ENCODE measurements at regions not wholly inside any gene's neighbourhood (a gene's known extent, or its start where the extent isn't known, plus 50 kb on each side); places are given as distances from the start of the nearest gene placed in this dataset.

DNA sequence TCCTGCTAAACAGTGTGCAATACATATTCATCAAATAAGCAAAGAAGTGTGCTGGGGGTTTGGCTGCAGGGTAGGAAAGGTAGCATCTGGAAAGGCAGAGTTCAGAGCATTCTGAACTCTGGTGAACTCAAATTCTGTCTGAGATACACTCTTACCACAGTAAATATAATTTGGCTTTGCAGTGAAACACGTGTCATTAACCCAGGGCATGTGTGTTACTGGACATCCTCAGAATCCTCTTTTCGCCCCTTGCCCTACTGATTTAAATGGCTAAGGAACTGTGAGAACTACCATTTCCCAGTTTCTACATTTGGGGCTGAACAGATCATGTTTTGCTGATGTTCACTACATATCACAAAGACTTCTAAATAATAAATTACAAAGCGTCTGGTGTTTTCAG, 562.8 kb upstream of the SGCG start:
- no peak for DNase-seq (ENCODE audit: low read depth, low spot score)
- POLR2A ChIA-PET: no interaction called here
- H3K4me3 ChIP-seq (ENCODE audit: low read depth, low read length): no peak overlapping the region
- TF ChIP-seq, protein P1, sequence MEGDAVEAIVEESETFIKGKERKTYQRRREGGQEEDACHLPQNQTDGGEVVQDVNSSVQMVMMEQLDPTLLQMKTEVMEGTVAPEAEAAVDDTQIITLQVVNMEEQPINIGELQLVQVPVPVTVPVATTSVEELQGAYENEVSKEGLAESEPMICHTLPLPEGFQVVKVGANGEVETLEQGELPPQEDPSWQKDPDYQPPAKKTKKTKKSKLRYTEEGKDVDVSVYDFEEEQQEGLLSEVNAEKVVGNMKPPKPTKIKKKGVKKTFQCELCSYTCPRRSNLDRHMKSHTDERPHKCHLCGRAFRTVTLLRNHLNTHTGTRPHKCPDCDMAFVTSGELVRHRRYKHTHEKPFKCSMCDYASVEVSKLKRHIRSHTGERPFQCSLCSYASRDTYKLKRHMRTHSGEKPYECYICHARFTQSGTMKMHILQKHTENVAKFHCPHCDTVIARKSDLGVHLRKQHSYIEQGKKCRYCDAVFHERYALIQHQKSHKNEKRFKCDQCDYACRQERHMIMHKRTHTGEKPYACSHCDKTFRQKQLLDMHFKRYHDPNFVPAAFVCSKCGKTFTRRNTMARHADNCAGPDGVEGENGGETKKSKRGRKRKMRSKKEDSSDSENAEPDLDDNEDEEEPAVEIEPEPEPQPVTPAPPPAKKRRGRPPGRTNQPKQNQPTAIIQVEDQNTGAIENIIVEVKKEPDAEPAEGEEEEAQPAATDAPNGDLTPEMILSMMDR (IDR thresholded peaks at IDR 0.05; ENCODE audit: insufficient read depth, low read length, missing control alignments): no peak
- CTCF ChIA-PET: no interaction called here

DNA sequence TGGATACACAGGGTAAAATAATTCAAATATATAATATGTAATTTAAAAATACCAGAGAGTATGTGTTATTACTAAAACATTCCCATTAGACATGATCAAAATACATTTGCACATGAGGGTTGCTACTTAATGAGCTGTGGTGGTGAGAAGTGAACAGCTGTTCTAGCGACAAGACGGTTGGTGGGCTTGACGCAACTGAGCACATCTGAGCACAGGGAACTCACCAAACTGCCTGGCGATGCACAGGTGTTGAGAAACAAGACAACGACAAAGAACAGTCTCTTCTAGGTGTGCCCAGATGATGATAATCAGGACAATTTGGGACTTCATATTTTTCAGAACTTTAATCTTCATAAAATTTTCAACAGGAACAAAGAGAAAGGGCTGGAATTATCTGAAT, 555.1 kb upstream of the SGCG start:
- TF ChIP-seq, protein P1 (IDR thresholded peaks at IDR 0.05; ENCODE audit: insufficient read depth, low read length, missing control alignments): no peak
- no peak overlapping the region for H3K4me3 ChIP-seq (ENCODE audit: low read depth, low read length)
- DNase-seq (ENCODE audit: low read depth, low spot score): no peak
- ChIA-PET CTCF (no interaction called here), POLR2A (no interaction called here)

DNA sequence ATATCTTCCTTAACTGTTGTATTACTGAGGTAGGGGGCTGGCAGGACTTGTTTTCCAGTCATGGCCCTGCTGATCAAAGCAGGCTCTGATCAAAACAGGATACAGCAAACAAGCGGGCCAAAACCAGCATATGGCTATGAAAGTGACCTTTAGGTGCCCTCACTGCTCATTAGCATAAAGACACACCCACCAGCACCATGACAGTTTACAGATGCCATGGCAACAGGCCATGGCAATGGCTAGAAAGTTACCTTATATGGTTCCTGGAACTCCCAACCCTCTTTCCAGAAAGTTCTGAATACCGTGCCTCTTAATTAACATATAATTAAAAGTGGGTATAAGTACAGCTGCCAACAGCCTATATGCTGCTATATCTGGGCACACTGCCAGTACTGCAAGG, 551.4 kb upstream of the SGCG start:
- ChIA-PET CTCF (no interaction called here), POLR2A (no interaction called here)
- H3K4me3 ChIP-seq (ENCODE audit: low read depth, low read length): no peak overlapping the region
- TF ChIP-seq, protein P1 (IDR thresholded peaks at IDR 0.05; ENCODE audit: insufficient read depth, low read length, missing control alignments): no peak
- DNase-seq (ENCODE audit: low read depth, low spot score): no peak

DNA sequence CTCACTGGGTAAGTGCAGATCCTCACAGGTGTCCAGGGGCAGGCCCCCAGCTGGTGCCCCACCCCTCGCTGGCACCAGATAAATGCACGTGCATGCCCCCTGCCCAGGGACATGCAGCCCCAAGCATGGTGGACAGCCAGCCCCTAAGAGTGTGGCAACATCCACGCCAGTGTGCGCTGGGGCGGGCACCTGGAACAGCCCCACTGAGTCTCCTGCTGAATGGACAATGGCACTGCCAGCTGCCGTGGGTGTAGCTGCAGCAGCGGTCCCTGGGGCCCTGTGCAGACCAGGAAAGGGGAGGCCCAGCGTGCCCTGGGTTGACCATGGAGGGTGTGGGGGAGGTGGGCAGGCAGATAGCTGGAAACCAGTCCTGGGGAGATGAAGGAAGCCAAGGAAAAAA, 538.7 kb upstream of the SGCG start:
- ChIA-PET POLR2A (no interaction called here), CTCF (no interaction called here)
- no peak for DNase-seq (ENCODE audit: low read depth, low spot score)
- no peak overlapping the region for H3K4me3 ChIP-seq (ENCODE audit: low read depth, low read length)
- TF ChIP-seq, protein P1 (IDR thresholded peaks at IDR 0.05; ENCODE audit: insufficient read depth, low read length, missing control alignments): no peak

DNA sequence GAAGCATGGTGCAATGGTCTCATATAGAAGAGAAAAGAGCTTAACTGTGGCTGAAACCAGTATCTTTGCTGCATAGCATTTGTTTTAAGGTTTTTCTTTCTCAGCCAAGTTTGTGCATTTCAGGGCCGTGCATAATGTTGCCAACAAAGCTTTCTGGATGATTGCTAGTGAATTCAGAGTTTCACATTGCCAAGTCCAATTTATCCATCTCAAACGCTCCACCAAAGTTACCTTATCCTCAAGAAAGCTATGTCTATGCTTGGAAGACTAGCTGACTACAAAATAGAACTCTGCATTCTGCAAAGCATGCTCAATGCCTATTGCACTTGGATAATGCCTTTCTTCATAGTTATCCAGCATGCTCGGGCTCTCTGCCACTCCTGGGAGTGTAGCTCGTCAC, 535.8 kb upstream of the SGCG start:
- no peak for DNase-seq (ENCODE audit: low read depth, low spot score)
- ChIA-PET CTCF (no interaction called here), POLR2A (no interaction called here)
- H3K4me3 ChIP-seq (ENCODE audit: low read depth, low read length): no peak overlapping the region
- TF ChIP-seq, protein P1 (IDR thresholded peaks at IDR 0.05; ENCODE audit: insufficient read depth, low read length, missing control alignments): no peak

DNA sequence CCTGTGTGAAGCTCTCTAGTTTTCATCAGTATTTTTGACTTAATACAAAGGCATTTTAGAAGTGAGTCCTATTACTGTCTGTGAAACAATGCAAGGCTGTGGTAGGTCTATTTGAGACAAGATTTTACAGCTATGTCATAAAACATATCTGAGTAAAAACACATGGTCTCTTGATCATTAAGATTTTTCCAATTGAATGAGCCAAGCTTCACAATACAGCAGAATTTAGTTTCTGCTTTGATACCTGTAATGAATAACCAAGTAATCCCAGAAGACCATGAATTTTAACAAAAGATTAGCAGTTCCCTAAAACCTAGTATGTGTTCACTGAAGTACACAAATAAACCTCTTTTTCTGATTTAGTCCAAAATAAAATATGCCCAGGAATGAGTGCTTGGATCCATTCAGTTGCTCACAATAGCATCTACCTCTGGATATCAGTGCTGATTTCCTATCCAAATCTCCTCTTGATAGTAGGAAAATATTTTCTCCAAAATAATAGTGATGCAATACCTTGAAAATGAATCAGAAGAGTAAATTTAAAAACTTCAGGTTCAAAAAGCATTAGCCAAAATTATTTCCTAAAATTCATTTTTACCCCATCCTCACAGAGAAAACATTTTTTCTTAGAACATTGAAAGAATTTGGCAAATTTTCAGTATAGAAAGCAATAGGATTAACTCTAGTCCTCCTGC, 533.5 kb upstream of the SGCG start:
- CTCF ChIA-PET: no interaction called here
- TF ChIP-seq, protein P1 (IDR thresholded peaks at IDR 0.05; ENCODE audit: insufficient read depth, low read length, missing control alignments): no peak
- no peak overlapping the region for H3K4me3 ChIP-seq (ENCODE audit: low read depth, low read length)
- no peak for DNase-seq (ENCODE audit: low read depth, low spot score)
- POLR2A ChIA-PET: no interaction called here
